Ascending aorta (tissue), 2 donors: ENCODE measurements at regions not wholly inside any gene's neighbourhood (a gene's known extent, or its start where the extent isn't known, plus 50 kb on each side); places are given as distances from the start of the nearest gene placed in this dataset.

Experiments used
- DNase-seq, 2 donors: peaks; one replicate each; pipeline ENCODE4 v3.0.0-alpha.2; 2019; ENCODE audit warnings: low spot score in 2 of 2
- H3K27ac ChIP-seq, 2 donors: fragments of 200-600 bp; sonication (generic); one replicate each; pipeline ENCODE4 v1.5.1; 2016 to 2017; ENCODE audit warnings: mild to moderate bottlenecking in 1 of 2
- H3K27me3 ChIP-seq: fragments of 200-600 bp; sonication (generic); one replicate; pipeline ENCODE4 v1.5.1; 2017
- H3K36me3 ChIP-seq, 2 donors: fragments of 200-600 bp; sonication (generic); one replicate each; pipeline ENCODE4 v1.5.1; 2016
- H3K4me1 ChIP-seq, 2 donors: fragments of 200-600 bp; sonication (generic); one replicate each; pipeline ENCODE4 v1.5.1; 2016 to 2017; ENCODE audit warnings: mild to moderate bottlenecking in 1 of 2
- H3K4me3 ChIP-seq, 2 donors: fragments of 200-600 bp; sonication (generic); one replicate each; pipeline ENCODE4 v1.5.1; 2016 to 2017; ENCODE audit warnings: mild to moderate bottlenecking in 1 of 2
- H3K9me3 ChIP-seq, 2 donors: fragments of 200-600 bp; sonication (generic); one replicate each; pipeline ENCODE4 v1.5.1; 2016
- CTCF ChIP-seq, 3 experiments: fragments of 200-600 bp in 2 of 3; fragments of 450-650 bp in 1 of 3; sonication (generic) in 2 of 3; IDR thresholded peaks; one replicate each; pipeline ENCODE4 v1.5.1; 2016 to 2019; ENCODE audit warnings: antibody characterized with exemption in 3 of 3, mild to moderate bottlenecking in 1 of 3, moderate library complexity in 1 of 3
- intact Hi-C: fragments of 100-400 bp; cut with DNase I; formaldehyde crosslinking; loops from one replicate; pipeline ENCODE4 v1.15.1; 2023

- intact Hi-C loops: no loop called here
- H3K4me3 ChIP-seq: no peak overlapping the region
- no peak for TF ChIP-seq CTCF (IDR thresholded peaks at IDR 0.05)
- H3K27me3 ChIP-seq: no peaks in the 10 kb centered on the region
- H3K9me3 ChIP-seq: no peaks in the 10 kb centered on the region
- DNase-seq: no peak
- H3K4me1 ChIP-seq: peaks cover 0 to 6% of the 10 kb centered on the region in 2 donors
- no peak overlapping the region for H3K27ac ChIP-seq
- no peaks in the 10 kb centered on the region for H3K36me3 ChIP-seq
These were observed 380.8 kb upstream of the RGS6 start for GRCh38 chr14:71551291-71551950.

GRCh38 chr14:71552809-71553208 is 379.4 kb upstream of the RGS6 start:
- Histone ChIP-seq H3K36me3 (no peaks in the 10 kb centered on the region), H3K4me3 (no peak overlapping the region), H3K9me3 (no peaks in the 10 kb centered on the region), H3K27ac (no peak overlapping the region), H3K4me1 (peaks cover 0 to 6% of the 10 kb centered on the region in 2 donors), H3K27me3 (no peaks in the 10 kb centered on the region)
- no peak for TF ChIP-seq CTCF (IDR thresholded peaks at IDR 0.05)
- intact Hi-C loops: no loop called here
- no peak for DNase-seq

- intact Hi-C loops: no loop called here
These were observed 378.4 kb upstream of the RGS6 start for GRCh38 chr14:71553779-71554178.

DNA sequence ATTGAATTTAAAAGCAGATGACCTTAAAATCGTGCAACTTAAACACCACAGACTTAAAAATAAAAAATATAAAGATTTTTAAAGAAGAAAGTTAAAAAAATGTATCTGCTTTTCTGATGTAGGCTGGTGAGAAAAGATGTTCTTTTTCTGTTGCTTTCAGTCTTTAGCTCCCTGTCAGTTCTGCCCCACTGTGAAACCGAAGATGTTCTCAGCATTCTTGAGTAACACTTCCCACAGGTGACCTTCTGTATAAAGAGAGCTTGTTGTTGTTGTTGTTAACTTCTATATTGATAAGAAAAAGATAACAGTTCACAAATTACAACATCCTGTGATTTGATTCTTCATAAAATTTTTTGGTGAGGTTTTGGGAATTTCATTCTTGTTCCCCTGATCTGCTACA is 377.9 kb upstream of the RGS6 start:
- Histone ChIP-seq H3K4me1 (peaks cover 0 to 6% of the 10 kb centered on the region in 2 donors), H3K27ac (no peak overlapping the region), H3K27me3 (no peaks in the 10 kb centered on the region), H3K36me3 (no peaks in the 10 kb centered on the region), H3K4me3 (no peak overlapping the region), H3K9me3 (no peaks in the 10 kb centered on the region)
- no peak for TF ChIP-seq CTCF (IDR thresholded peaks at IDR 0.05)
- intact Hi-C loops: no loop called here
- DNase-seq: no peak

More at GRCh38 chr14:71553779-71554178, 378.4 kb upstream of the RGS6 start:
- DNase-seq: no peak
- TF ChIP-seq CTCF (IDR thresholded peaks at IDR 0.05): no peak
- no peak overlapping the region for H3K27ac ChIP-seq
- no peak overlapping the region for H3K4me3 ChIP-seq
- H3K4me1 ChIP-seq: peaks cover 0 to 6% of the 10 kb centered on the region in 2 donors
- H3K9me3 ChIP-seq: no peaks in the 10 kb centered on the region
- H3K27me3 ChIP-seq: no peaks in the 10 kb centered on the region
- no peaks in the 10 kb centered on the region for H3K36me3 ChIP-seq

DNA sequence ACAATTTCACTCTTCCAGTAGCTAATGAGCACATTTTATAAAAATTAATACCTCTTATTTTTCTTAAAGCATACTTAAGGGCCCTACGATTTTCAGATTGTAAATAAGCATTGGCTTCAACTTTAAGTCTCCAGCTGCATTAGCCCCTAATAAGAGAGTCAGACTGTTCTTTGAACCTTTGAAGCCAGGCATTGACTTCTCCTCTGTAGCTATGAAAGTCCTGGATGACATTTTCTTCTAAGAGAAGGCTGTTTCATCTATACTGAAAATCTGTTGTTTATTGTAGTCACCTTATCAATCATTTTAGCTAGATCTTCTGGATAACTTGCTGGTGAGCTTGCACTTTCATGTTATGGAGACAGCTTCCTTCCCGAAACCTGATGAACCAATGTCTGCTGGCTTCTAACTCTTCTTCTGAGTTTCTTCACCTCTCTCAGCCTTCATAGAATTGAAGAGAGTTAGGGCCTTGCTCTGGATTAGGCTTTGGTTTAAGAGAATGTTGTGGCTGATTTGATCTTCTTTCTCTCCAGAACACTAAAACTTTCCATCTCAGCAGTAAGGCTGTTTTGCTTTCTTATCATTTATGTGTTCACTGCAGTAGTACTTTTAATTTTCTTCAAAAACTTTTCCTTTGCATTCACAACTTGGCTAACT is 377.1 kb upstream of the RGS6 start:
- H3K4me3 ChIP-seq: no peak overlapping the region
- H3K27me3 ChIP-seq: no peaks in the 10 kb centered on the region
- no peak for TF ChIP-seq CTCF (IDR thresholded peaks at IDR 0.05)
- intact Hi-C loops: no loop called here
- no peak for DNase-seq
- peak overlapping the region; percentile 32 to 36 for H3K27ac ChIP-seq
- no peaks in the 10 kb centered on the region for H3K36me3 ChIP-seq
- peaks cover 0 to 6% of the 10 kb centered on the region in 2 donors for H3K4me1 ChIP-seq
- H3K9me3 ChIP-seq: no peaks in the 10 kb centered on the region
